ENCODE measurements at regions not wholly inside any gene's neighbourhood (a gene's known extent, or its start where the extent isn't known, plus 50 kb on each side); places are given as distances from the start of the nearest gene placed in this dataset.
"Not testable (repeated sequence)": the region's sequence is repeated elsewhere in the genome, so short reads cannot be mapped to it uniquely, and the experiment has no call there.

- DNase-seq, result no peak
Measured at GRCh38 chr1:195714248-195714647, 894.0 kb downstream of the KCNT2 start.

- DNase-seq, result no peak
Measured at GRCh38 chr1:195709821-195710220, 898.4 kb downstream of the KCNT2 start.

GRCh38 chr1:195704028-195704427 lies 904.2 kb downstream of the KCNT2 start:
- no peak for DNase-seq

GRCh38 chr1:195701149-195701548 lies 907.1 kb downstream of the KCNT2 start:
- no peak for DNase-seq

GRCh38 chr1:195697130-195697529 lies 911.1 kb downstream of the KCNT2 start:
- DNase-seq, result no peak

- DNase-seq, result no peak
Measured at GRCh38 chr1:195686764-195687163, 921.5 kb downstream of the KCNT2 start.

GRCh38 chr1:195664628-195665027 lies 943.6 kb downstream of the KCNT2 start:
- DNase-seq, result no peak

GRCh38 chr1:195663549-195664280 lies 944.5 kb downstream of the KCNT2 start:
- no peak for DNase-seq

- DNase-seq, result no peak
Measured at GRCh38 chr1:195656780-195657179, 951.5 kb downstream of the KCNT2 start.

GRCh38 chr1:195648875-195649274 lies 959.4 kb downstream of the KCNT2 start:
- not testable (repeated sequence) for DNase-seq

GRCh38 chr1:195637539-195637938 lies 970.7 kb downstream of the KCNT2 start:
- no peak for DNase-seq

- no peak for DNase-seq
Measured at GRCh38 chr1:195618287-195618686, 990.0 kb downstream of the KCNT2 start.

GRCh38 chr1:195617106-195617505 lies 991.1 kb downstream of the KCNT2 start:
- DNase-seq, result no peak

GRCh38 chr1:195608883-195609282 lies 999.4 kb downstream of the KCNT2 start:
- DNase-seq, result no peak

- DNase-seq, result no peak
Measured at GRCh38 chr1:195606483-195606882, 1001.8 kb downstream of the KCNT2 start.

GRCh38 chr1:195604287-195604686 lies 1004.0 kb downstream of the KCNT2 start:
- DNase-seq, result no peak

GRCh38 chr1:195597891-195598290 lies 1010.3 kb downstream of the KCNT2 start:
- no peak for DNase-seq

- DNase-seq, result no peak
Measured at GRCh38 chr1:195594773-195595172, 1013.5 kb downstream of the KCNT2 start.

GRCh38 chr1:195594322-195594721 lies 1013.9 kb downstream of the KCNT2 start:
- DNase-seq, result no peak

- DNase-seq, result no peak
Measured at GRCh38 chr1:195591917-195592672, 1016.1 kb downstream of the KCNT2 start.

- DNase-seq, result no peak
Measured at GRCh38 chr1:195590649-195591048, 1017.6 kb downstream of the KCNT2 start.

GRCh38 chr1:195584870-195585624 lies 1023.2 kb downstream of the KCNT2 start:
- no peak for DNase-seq
